Type B pancreatic cell (in vitro differentiated cells): ENCODE measurements at regions not wholly inside any gene's neighbourhood (a gene's known extent, or its start where the extent isn't known, plus 50 kb on each side); places are given as distances from the start of the nearest gene placed in this dataset.

Experiments
- DNase-seq: peaks from one replicate; pipeline ENCODE4 v3.0.0; 2021; ENCODE audit warnings: mixed read lengths; ENCODE audit not compliant: unreplicated experiment; ENCODE audit errors: extremely low spot score
- H3K27ac Mint-ChIP-seq: 2 replicates; pipeline ENCODE4 v1.8.0; 2021; ENCODE audit warnings: mild to moderate bottlenecking, mixed read lengths
- H3K27me3 Mint-ChIP-seq: 2 replicates; pipeline ENCODE4 v1.8.0; 2021; ENCODE audit warnings: mixed read lengths
- H3K36me3 Mint-ChIP-seq: 2 replicates; pipeline ENCODE4 v1.8.0; 2021; ENCODE audit warnings: mixed read lengths
- H3K4me1 Mint-ChIP-seq: one replicate; pipeline ENCODE4 v1.8.0; 2021; ENCODE audit warnings: mixed read lengths; ENCODE audit not compliant: unreplicated experiment
- H3K4me3 Mint-ChIP-seq: 2 replicates; pipeline ENCODE4 v1.8.0; 2021; ENCODE audit warnings: mild to moderate bottlenecking, mixed read lengths
- H3K9me3 Mint-ChIP-seq: 2 replicates; pipeline ENCODE4 v1.8.0; 2021; ENCODE audit warnings: mixed read lengths
- TF ChIP-seq, protein P1 (sequence below): fragments of 200-600 bp; sonication (generic); conservative IDR thresholded peaks from 2 replicates; pipeline ENCODE4 v1.5.0; 2021; ENCODE audit warnings: antibody characterized with exemption, mild to moderate bottlenecking

DNA sequence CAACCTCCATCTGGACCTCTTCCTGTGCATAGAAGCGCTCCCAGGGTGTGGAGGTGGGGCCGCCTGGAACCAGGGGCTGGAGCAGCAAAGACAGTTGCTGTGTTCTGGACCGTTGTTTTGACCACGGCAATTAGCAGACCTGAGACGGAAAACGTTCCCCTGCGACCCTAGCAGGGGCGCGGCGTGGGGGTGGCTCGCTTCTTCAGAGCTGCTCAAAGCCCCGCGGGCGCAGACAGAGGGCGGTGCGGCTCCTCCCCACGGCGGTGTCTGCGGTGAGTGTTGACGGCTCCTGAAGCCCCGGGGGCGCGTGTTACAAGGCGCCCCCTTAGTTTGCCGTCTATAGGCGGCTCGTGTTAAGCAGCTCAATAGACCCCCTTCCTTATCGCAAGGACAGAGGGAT, 79.2 kb downstream of the TRIML1 start:
- Mint-ChIP-seq H3K27ac (peak overlapping the region; percentile 8), H3K4me3 (peak overlapping the region; percentile 44)
- no peak for DNase-seq

DNA sequence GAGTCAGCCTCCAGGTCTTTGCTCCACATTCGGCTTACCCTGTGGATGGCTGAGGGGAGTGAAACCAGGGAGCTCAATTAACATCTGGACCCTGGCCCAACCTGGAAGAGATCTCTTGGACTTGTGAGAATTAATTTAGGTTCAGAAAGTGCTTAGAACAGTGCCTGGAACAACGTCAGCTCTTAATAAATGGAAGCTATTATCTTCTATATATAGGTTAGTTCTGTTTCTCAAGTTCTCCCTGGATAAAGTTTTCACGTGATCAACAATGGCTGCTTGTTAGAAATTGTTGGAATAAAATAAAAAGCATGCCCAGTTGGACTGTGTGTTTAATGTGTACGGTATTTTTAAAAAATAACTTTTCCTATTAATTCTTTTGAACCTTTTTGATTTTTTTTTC, 80.8 kb downstream of the TRIML1 start:
- H3K27ac Mint-ChIP-seq = no peak overlapping the region
- no peaks in the 10 kb centered on the region for H3K4me1 Mint-ChIP-seq
- H3K4me3 Mint-ChIP-seq = no peak overlapping the region
- peaks cover 5% of the 10 kb centered on the region for H3K9me3 Mint-ChIP-seq
- TF ChIP-seq, protein P1, sequence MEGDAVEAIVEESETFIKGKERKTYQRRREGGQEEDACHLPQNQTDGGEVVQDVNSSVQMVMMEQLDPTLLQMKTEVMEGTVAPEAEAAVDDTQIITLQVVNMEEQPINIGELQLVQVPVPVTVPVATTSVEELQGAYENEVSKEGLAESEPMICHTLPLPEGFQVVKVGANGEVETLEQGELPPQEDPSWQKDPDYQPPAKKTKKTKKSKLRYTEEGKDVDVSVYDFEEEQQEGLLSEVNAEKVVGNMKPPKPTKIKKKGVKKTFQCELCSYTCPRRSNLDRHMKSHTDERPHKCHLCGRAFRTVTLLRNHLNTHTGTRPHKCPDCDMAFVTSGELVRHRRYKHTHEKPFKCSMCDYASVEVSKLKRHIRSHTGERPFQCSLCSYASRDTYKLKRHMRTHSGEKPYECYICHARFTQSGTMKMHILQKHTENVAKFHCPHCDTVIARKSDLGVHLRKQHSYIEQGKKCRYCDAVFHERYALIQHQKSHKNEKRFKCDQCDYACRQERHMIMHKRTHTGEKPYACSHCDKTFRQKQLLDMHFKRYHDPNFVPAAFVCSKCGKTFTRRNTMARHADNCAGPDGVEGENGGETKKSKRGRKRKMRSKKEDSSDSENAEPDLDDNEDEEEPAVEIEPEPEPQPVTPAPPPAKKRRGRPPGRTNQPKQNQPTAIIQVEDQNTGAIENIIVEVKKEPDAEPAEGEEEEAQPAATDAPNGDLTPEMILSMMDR = no peak
- H3K36me3 Mint-ChIP-seq = no peaks in the 10 kb centered on the region
- no peak for DNase-seq
- H3K27me3 Mint-ChIP-seq = peaks cover 13% of the 10 kb centered on the region

More for the DNA sequence above, 79.2 kb downstream of the TRIML1 start:
- H3K9me3 Mint-ChIP-seq = peaks cover 5% of the 10 kb centered on the region
- TF ChIP-seq, protein P1 = no peak
- no peaks in the 10 kb centered on the region for H3K36me3 Mint-ChIP-seq
- H3K27me3 Mint-ChIP-seq = peaks cover 13% of the 10 kb centered on the region
- H3K4me1 Mint-ChIP-seq = no peaks in the 10 kb centered on the region

DNA sequence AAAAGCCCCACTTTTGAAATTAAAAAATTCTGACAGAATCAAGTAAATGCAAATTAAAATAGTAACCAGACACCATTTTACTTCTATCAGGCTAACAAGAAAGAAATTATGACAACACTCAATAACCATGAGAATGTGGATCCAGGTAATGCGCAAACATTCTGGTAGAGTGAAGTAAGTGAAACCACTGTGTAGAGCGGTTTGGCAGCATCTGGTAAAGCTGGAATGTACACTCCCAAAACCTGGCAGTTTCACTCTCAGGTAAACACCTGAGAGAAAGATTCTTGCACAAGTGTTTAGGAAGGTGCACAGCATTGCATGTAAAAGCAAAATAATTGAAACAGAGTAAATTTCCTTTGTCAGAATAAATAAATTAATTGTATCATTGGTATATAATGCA, 81.8 kb downstream of the TRIML1 start:
- H3K9me3 Mint-ChIP-seq = peaks cover 5% of the 10 kb centered on the region
- no peaks in the 10 kb centered on the region for H3K36me3 Mint-ChIP-seq
- no peak overlapping the region for H3K4me3 Mint-ChIP-seq

DNA sequence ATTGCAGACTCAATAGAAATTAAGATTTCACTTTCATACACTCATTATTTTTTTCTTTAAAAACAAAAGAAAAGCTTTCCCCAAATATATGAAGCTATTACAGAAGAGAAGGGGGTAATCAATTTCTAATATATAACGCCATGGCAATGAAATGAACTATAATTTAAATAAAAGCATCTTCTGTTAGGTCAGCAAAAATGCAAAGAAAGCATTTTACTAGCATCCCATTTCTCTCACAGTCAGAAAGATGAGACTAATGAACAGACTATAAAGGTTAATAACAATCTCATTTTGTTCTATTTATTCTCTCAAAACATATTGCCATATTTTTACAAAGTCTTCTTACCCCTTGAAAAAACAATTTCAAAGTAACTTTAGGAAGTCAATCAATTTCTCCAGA, 89.0 kb downstream of the TRIML1 start:
- TF ChIP-seq, protein P1 = no peak
- no peaks in the 10 kb centered on the region for H3K9me3 Mint-ChIP-seq
- H3K27ac Mint-ChIP-seq = no peak overlapping the region
- DNase-seq = no peak
- no peaks in the 10 kb centered on the region for H3K4me1 Mint-ChIP-seq
- H3K36me3 Mint-ChIP-seq = no peaks in the 10 kb centered on the region
- no peaks in the 10 kb centered on the region for H3K27me3 Mint-ChIP-seq
- no peak overlapping the region for H3K4me3 Mint-ChIP-seq

More for the DNA sequence above, 81.8 kb downstream of the TRIML1 start:
- DNase-seq = no peak
- TF ChIP-seq, protein P1 = no peak
- Mint-ChIP-seq H3K27ac (peak overlapping the region; percentile 86), H3K4me1 (no peaks in the 10 kb centered on the region), H3K27me3 (peaks cover 13% of the 10 kb centered on the region)

DNA sequence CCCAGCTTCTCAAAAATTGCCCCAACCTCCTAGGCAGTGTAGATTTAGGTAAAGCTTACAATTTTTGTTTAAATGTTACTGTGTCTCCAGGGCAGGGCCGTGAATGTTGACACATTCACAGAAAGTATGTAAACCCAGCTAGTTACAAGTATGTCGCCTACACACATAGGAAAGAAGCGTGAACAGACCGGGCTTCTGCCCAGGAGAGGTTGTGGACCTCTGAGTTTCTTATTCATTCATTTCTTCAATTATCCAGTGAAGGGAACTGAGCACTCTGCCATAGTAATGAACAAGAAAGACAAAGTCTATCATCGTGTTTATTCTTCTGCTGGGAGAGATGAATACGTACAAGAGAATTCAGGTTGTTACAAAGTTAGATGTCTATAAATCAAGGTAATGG, 93.2 kb downstream of the TRIML1 start:
- H3K27ac Mint-ChIP-seq = no peak overlapping the region
- H3K36me3 Mint-ChIP-seq = no peaks in the 10 kb centered on the region
- no peaks in the 10 kb centered on the region for H3K4me1 Mint-ChIP-seq
- DNase-seq = no peak
- TF ChIP-seq, protein P1 = no peak
- no peaks in the 10 kb centered on the region for H3K9me3 Mint-ChIP-seq
- H3K27me3 Mint-ChIP-seq = no peaks in the 10 kb centered on the region
- H3K4me3 Mint-ChIP-seq = no peak overlapping the region

DNA sequence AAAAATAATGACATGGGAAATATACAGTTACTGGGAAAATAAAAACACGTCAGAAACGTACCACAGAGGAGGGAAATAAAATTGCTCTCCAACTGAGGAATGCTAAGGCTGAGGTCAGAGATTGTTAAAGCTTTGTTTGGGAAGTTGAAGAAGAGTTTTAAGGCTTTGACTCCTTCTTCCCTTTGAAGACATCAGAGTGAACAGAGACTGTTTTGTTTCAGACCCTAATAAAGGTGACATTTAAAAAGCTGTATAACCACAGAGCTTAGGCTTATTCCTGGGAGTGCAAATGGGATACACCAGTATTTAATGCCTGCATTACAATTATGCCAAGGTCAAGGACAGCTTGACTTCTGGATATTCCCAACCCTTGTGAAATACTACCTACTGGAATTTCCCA, 102.8 kb downstream of the TRIML1 start:
- no peak for DNase-seq
- no peak overlapping the region for H3K27ac Mint-ChIP-seq
- no peaks in the 10 kb centered on the region for H3K4me1 Mint-ChIP-seq
- no peaks in the 10 kb centered on the region for H3K27me3 Mint-ChIP-seq
- no peaks in the 10 kb centered on the region for H3K36me3 Mint-ChIP-seq
- H3K4me3 Mint-ChIP-seq = no peak overlapping the region
- H3K9me3 Mint-ChIP-seq = no peaks in the 10 kb centered on the region
- TF ChIP-seq, protein P1 = no peak
